Activated CD8-positive, alpha-beta T cell treated with anti-CD3 and anti-CD28 coated beads for 36 hours (primary cell): ENCODE measurements at regions not wholly inside any gene's neighbourhood (a gene's known extent, or its start where the extent isn't known, plus 50 kb on each side); places are given as distances from the start of the nearest gene placed in this dataset.

Experiments
- ATAC-seq: fragments of 200-7000 bp; cut with Tn5 transposase; one replicate; pipeline ENCODE4 v1.10.0; 2021; ENCODE audit warnings: mild to moderate bottlenecking, moderate library complexity
- CTCF ChIA-PET: fragments of 350-600 bp; sonication (Branson Sonifier 250); formaldehyde crosslinking; loops from one replicate; lab custom pipeline; 2021; ENCODE audit warnings: antibody characterized with exemption; lab: Charles Lee
- POLR2A ChIA-PET: fragments of 350-600 bp; sonication (Branson Sonifier 250); formaldehyde crosslinking; loops from one replicate; lab custom pipeline; 2021; ENCODE audit warnings: antibody characterized with exemption; lab: Charles Lee
- DNase-seq: peaks from one replicate; pipeline ENCODE4 v3.0.0-alpha.2; 2020
- H3K27ac Mint-ChIP-seq: one replicate; pipeline ENCODE4 v1.8.0; 2021; ENCODE audit warnings: mild to moderate bottlenecking, mixed read lengths
- H3K27me3 Mint-ChIP-seq: one replicate; pipeline ENCODE4 v1.8.0; 2021; ENCODE audit warnings: mixed read lengths
- H3K36me3 Mint-ChIP-seq: one replicate; pipeline ENCODE4 v1.8.0; 2021; ENCODE audit warnings: low read depth, mixed read lengths
- H3K4me1 Mint-ChIP-seq: one replicate; pipeline ENCODE4 v1.8.0; 2021; ENCODE audit warnings: low read depth, mixed read lengths
- H3K4me3 Mint-ChIP-seq: one replicate; pipeline ENCODE4 v1.8.0; 2021; ENCODE audit warnings: mild to moderate bottlenecking, moderate library complexity, mixed read lengths
- H3K9me3 Mint-ChIP-seq: one replicate; pipeline ENCODE4 v1.8.0; 2021; ENCODE audit warnings: mixed read lengths
- CTCF ChIP-seq: fragments of 200-600 bp; IDR thresholded peaks from one replicate; pipeline ENCODE4 v1.8.0; 2022; ENCODE audit warnings: antibody characterized with exemption, mild to moderate bottlenecking
- intact Hi-C: fragments of 100-400 bp; cut with micrococcal nuclease; formaldehyde crosslinking; loops from one replicate; pipeline ENCODE4 v1.10.0; 2022

GRCh38 chr12:46465307-46465706 lies 92.7 kb upstream of the SLC38A2 start:
- Mint-ChIP-seq H3K4me1 (peaks cover 23% of the 10 kb centered on the region), H3K27me3 (no peaks in the 10 kb centered on the region), H3K27ac (no peak overlapping the region), H3K36me3 (peaks cover 3% of the 10 kb centered on the region), H3K4me3 (no peak overlapping the region), H3K9me3 (no peaks in the 10 kb centered on the region)
- intact Hi-C loops: loop anchor here (10.0 kb wide), 1 partner anchor 89 kb away; no protein-coding TSS in a partner anchor
- POLR2A ChIA-PET: interaction anchor here (0.6 kb wide), 1 partner anchor 96 kb away, joined by 3 read pairs; no protein-coding TSS in a partner anchor
- no peak for TF ChIP-seq CTCF
- DNase-seq (no peak), ATAC-seq (no peak)
- CTCF ChIA-PET: no interaction called here

GRCh38 chr12:46464863-46465262 lies 92.3 kb upstream of the SLC38A2 start:
- Mint-ChIP-seq H3K9me3 (peaks cover 3% of the 10 kb centered on the region), H3K4me1 (peaks cover 23% of the 10 kb centered on the region), H3K27me3 (no peaks in the 10 kb centered on the region), H3K4me3 (no peak overlapping the region), H3K36me3 (no peaks in the 10 kb centered on the region), H3K27ac (no peak overlapping the region)
- TF ChIP-seq CTCF: no peak
- intact Hi-C loops: loop anchor here (10.0 kb wide), 1 partner anchor 90 kb away; no protein-coding TSS in a partner anchor
- ATAC-seq (no peak), DNase-seq (no peak)
- CTCF ChIA-PET: no interaction called here
- POLR2A ChIA-PET: interaction anchor here (0.6 kb wide), 1 partner anchor 96 kb away, joined by 3 read pairs; no protein-coding TSS in a partner anchor

GRCh38 chr12:46462641-46463355 lies 90.2 kb upstream of the SLC38A2 start:
- CTCF ChIA-PET: interaction anchor here (1.2 kb wide), 1 partner anchor 11 kb away, joined by 3 read pairs; no protein-coding TSS in a partner anchor
- ATAC-seq (no peak), DNase-seq (no peak)
- no peak for TF ChIP-seq CTCF
- H3K27me3 Mint-ChIP-seq: no peaks in the 10 kb centered on the region
- POLR2A ChIA-PET: no interaction called here
- no peaks in the 10 kb centered on the region for H3K36me3 Mint-ChIP-seq
- no peak overlapping the region for H3K27ac Mint-ChIP-seq
- intact Hi-C loops: loop anchor here (10.0 kb wide), 1 partner anchor 92 kb away; no protein-coding TSS in a partner anchor
- no peak overlapping the region for H3K4me3 Mint-ChIP-seq
- peaks cover 38% of the 10 kb centered on the region for H3K4me1 Mint-ChIP-seq
- H3K9me3 Mint-ChIP-seq: peaks cover 3% of the 10 kb centered on the region

- ChIA-PET CTCF (no interaction called here), POLR2A (no interaction called here)
- no peak for TF ChIP-seq CTCF
- ATAC-seq (no peak), DNase-seq (no peak)
- intact Hi-C loops: loop anchor here (10.0 kb wide), 1 partner anchor 93 kb away; no protein-coding TSS in a partner anchor
- Mint-ChIP-seq H3K36me3 (no peaks in the 10 kb centered on the region), H3K27me3 (no peaks in the 10 kb centered on the region), H3K9me3 (peaks cover 3% of the 10 kb centered on the region), H3K27ac (no peak overlapping the region), H3K4me1 (peaks cover 40% of the 10 kb centered on the region), H3K4me3 (no peak overlapping the region)
Measured at GRCh38 chr12:46461907-46462640, 89.5 kb upstream of the SLC38A2 start.

- no peaks in the 10 kb centered on the region for H3K36me3 Mint-ChIP-seq
- intact Hi-C loops: loop anchor here (10.0 kb wide), 1 partner anchor 93 kb away; no protein-coding TSS in a partner anchor
- H3K27me3 Mint-ChIP-seq: no peaks in the 10 kb centered on the region
- TF ChIP-seq CTCF: no peak
- DNase-seq (no peak), ATAC-seq (no peak)
- CTCF ChIA-PET: no interaction called here
- H3K27ac Mint-ChIP-seq: no peak overlapping the region
- no peak overlapping the region for H3K4me3 Mint-ChIP-seq
- peaks cover 46% of the 10 kb centered on the region for H3K4me1 Mint-ChIP-seq
- peaks cover 3% of the 10 kb centered on the region for H3K9me3 Mint-ChIP-seq
- POLR2A ChIA-PET: interaction anchor here (0.9 to 2.9 kb wide), 2 partner anchors 62 to 90 kb away, joined by 4 to 10 read pairs; no protein-coding TSS in a partner anchor
Measured at GRCh38 chr12:46461459-46461858, 88.9 kb upstream of the SLC38A2 start.
